Esophagus squamous epithelium (tissue), 5 donors: ENCODE measurements at regions not wholly inside any gene's neighbourhood (a gene's known extent, or its start where the extent isn't known, plus 50 kb on each side); places are given as distances from the start of the nearest gene placed in this dataset.

Experiments used
- DNase-seq: peaks from one replicate; lab custom pipeline; 2025; lab: John Stamatoyannopoulos, UW
- H3K27ac ChIP-seq, 4 donors: fragments of 200-600 bp; sonication (generic); one replicate each; pipeline ENCODE4 v1.5.1; 2016 to 2019; ENCODE audit warnings: mild to moderate bottlenecking in 1 of 4
- H3K27me3 ChIP-seq, 4 donors: fragments of 200-600 bp; sonication (generic); 1 replicate in 3 of 4; 2 replicates in 1 of 4; pipeline versions ENCODE4 v1.5.1 to v1.6.0; 2017 to 2021; ENCODE audit warnings: antibody characterized with exemption in 1 of 4
- H3K36me3 ChIP-seq, 3 donors: fragments of 200-600 bp; sonication (generic); one replicate each; pipeline ENCODE4 v1.5.1; 2016 to 2019
- H3K4me1 ChIP-seq, 3 donors: fragments of 200-600 bp; sonication (generic); one replicate each; pipeline ENCODE4 v1.5.1; 2017 to 2019
- H3K4me3 ChIP-seq, 4 donors: fragments of 200-600 bp; sonication (generic); 1 replicate in 3 of 4; 2 replicates in 1 of 4; pipeline ENCODE4 v1.5.1; 2016 to 2019; ENCODE audit warnings: mild to moderate bottlenecking in 2 of 4, moderate library complexity in 1 of 4
- H3K9me3 ChIP-seq, 3 donors: fragments of 200-600 bp; sonication (generic); one replicate each; pipeline ENCODE4 v1.5.1; 2016 to 2019
- CTCF ChIP-seq, 6 experiments: fragments of 450-650 bp in 4 of 6; fragments of 200-600 bp in 2 of 6; sonication (generic) in 2 of 6; IDR thresholded peaks; one replicate each; pipeline ENCODE4 v1.5.1; 2016 to 2019; ENCODE audit warnings: antibody characterized with exemption in 6 of 6, mild to moderate bottlenecking in 4 of 6, moderate library complexity in 4 of 6
- POLR2A ChIP-seq, 4 donors: fragments of 450-650 bp; IDR thresholded peaks; one replicate each; pipeline ENCODE4 v1.6.1; 2017; ENCODE audit warnings: antibody characterized with exemption in 4 of 4, mild to moderate bottlenecking in 4 of 4, moderate library complexity in 3 of 4
- WGBS, 2 donors: methylation state at CpG; one replicate each; pipeline ENCODE4 v1.1.5; 2018; 5-methylcytosine and 5-hydroxymethylcytosine counted together
- intact Hi-C: fragments of 100-400 bp; cut with DNase I; formaldehyde crosslinking; loops from one replicate; pipeline ENCODE4 v1.15.0; 2022
- donor health status: DM: yes; HTN: yes; CAD: no.

DNA sequence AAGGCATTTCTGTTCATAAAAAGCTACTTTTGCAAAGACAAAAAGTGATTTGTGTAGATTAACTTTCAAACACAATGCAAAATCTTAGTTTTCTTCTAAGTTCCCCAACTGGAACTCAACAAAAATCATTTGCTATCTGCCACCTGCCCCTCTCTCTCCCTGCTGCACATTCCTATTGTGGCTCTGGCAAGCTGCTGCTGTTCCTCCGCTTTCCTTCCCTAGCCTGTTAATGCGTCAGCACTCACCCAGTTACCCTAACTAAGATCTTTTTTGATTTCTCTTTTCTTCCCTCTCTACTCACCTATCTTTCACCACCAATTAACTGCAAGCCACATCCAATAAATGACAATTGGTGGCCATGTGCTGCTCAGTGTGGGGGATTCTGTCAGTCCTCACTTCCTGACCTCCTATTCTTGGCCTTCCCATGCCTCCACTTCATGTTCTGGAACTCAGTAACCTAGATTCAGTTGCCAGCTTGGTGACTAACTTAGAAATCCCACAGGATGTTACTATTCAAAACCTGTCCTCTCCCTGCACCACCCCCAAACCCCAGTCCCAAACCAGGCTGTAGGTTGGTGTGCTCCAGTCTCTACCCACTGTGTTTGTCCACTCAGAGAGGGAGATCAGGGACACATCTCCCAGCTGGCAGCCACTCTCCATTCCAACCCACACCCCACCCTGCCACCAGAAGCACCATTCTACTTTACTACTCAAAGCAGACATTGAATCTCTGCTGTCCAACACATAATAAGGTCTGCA is 140.2 kb upstream of the CTTNBP2 start:
- no peak for TF ChIP-seq CTCF (IDR thresholded peaks at IDR 0.05)
- no peak for TF ChIP-seq POLR2A (IDR thresholded peaks at IDR 0.05)
- DNase-seq: no peak

DNA sequence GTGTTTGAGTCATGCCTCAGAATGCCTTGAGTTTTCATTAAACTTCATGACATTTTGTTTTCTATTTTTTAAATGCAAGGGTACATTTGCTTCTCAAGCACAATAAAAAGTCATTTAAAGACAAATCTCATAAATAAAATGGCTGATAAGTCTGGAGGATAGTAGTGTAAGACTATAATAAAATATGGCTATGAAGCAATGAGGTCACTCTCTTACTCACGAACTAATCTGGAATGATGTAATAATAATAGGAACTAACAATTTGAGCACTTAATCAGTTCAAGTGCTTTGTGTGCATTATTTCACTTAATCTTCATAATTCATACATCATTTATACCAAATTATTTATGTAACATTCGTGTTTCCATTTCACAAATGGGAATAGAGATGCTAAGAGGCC is 149.3 kb upstream of the CTTNBP2 start:
- no peak for DNase-seq
- Histone ChIP-seq H3K4me1 (no peaks in the 10 kb centered on the region), H3K27me3 (no peaks in the 10 kb centered on the region), H3K9me3 (peaks cover 0 to 14% (median 0%) of the 10 kb centered on the region in 3 donors), H3K36me3 (no peaks in the 10 kb centered on the region), H3K4me3 (no peak overlapping the region), H3K27ac (no peak overlapping the region)
- TF ChIP-seq POLR2A (IDR thresholded peaks at IDR 0.05) (no peak), CTCF (IDR thresholded peaks at IDR 0.05) (no peak)
- 61 to 65% methylated on average over 2 of the region's 2 CpGs for WGBS, 2 donors
- intact Hi-C loops: no loop called here

More for the DNA sequence above, 140.2 kb upstream of the CTTNBP2 start:
- Histone ChIP-seq H3K4me3 (no peak overlapping the region), H3K27ac (no peak overlapping the region), H3K4me1 (no peaks in the 10 kb centered on the region), H3K27me3 (no peaks in the 10 kb centered on the region), H3K36me3 (no peaks in the 10 kb centered on the region), H3K9me3 (peaks cover 0 to 14% (median 0%) of the 10 kb centered on the region in 3 donors)
- intact Hi-C loops: no loop called here
- WGBS, 2 donors: 88 to 98% methylated on average over 2 of the region's 2 CpGs

DNA sequence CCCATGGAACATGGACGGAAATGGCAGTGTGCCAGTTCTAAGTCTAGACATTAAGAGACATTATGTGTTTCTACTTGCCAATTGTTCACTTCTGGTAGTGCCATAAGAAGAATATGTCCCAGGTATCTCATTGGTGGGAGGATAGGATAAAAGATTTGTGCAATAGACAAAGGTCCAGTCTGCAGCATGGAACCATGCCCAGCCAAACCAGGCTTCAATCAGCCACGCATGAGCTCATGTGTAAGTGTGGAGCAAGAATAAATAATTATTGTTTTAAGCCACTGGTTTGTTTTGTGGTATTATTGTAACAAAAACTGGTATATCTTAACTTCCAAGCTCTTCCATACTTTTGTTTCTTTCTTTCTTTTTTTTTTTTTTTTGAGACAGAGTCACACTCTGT is 153.6 kb upstream of the CTTNBP2 start:
- TF ChIP-seq POLR2A (IDR thresholded peaks at IDR 0.05) (no peak), CTCF (IDR thresholded peaks at IDR 0.05) (no peak)
- intact Hi-C loops: no loop called here
- no peak for DNase-seq
- H3K36me3 ChIP-seq: no peaks in the 10 kb centered on the region
- H3K27ac ChIP-seq: no peak overlapping the region
- 63 to 65% methylated on average over 2 of the region's 2 CpGs for WGBS, 2 donors
- H3K27me3 ChIP-seq: no peaks in the 10 kb centered on the region
- no peak overlapping the region for H3K4me3 ChIP-seq
- H3K4me1 ChIP-seq: peaks cover 0 to 12% (median 0%) of the 10 kb centered on the region in 3 donors
- no peaks in the 10 kb centered on the region for H3K9me3 ChIP-seq

GRCh38 chr7:118028226-118028625 is 155.0 kb upstream of the CTTNBP2 start:
- H3K4me1 ChIP-seq: peaks cover 0 to 12% (median 0%) of the 10 kb centered on the region in 3 donors
- H3K36me3 ChIP-seq: no peaks in the 10 kb centered on the region
- DNase-seq: no peak
- no peak overlapping the region for H3K27ac ChIP-seq
- H3K27me3 ChIP-seq: no peaks in the 10 kb centered on the region
- intact Hi-C loops: no loop called here
- no peak for TF ChIP-seq CTCF (IDR thresholded peaks at IDR 0.05)
- no peak for TF ChIP-seq POLR2A (IDR thresholded peaks at IDR 0.05)
- H3K4me3 ChIP-seq: no peak overlapping the region
- 90 to 95% methylated on average over 5 of the region's 5 CpGs for WGBS, 2 donors
- no peaks in the 10 kb centered on the region for H3K9me3 ChIP-seq

- no peak for TF ChIP-seq POLR2A (IDR thresholded peaks at IDR 0.05)
- no peak for TF ChIP-seq CTCF (IDR thresholded peaks at IDR 0.05)
- H3K4me3 ChIP-seq: no peak overlapping the region
- no peaks in the 10 kb centered on the region for H3K9me3 ChIP-seq
- WGBS, 2 donors: 37 to 61% methylated on average over 6 of the region's 6 CpGs
- no peaks in the 10 kb centered on the region for H3K27me3 ChIP-seq
- H3K36me3 ChIP-seq: no peaks in the 10 kb centered on the region
- H3K27ac ChIP-seq: peak overlapping the region in 1 of 4 donors; percentile 2
- peaks cover 0 to 12% (median 0%) of the 10 kb centered on the region in 3 donors for H3K4me1 ChIP-seq
- intact Hi-C loops: no loop called here
- no peak for DNase-seq
Measured at GRCh38 chr7:118029826-118030422, 154.0 kb upstream of the LSM8 start.
